ENCODE measurements at regions not wholly inside any gene's neighbourhood (a gene's known extent, or its start where the extent isn't known, plus 50 kb on each side); places are given as distances from the start of the nearest gene placed in this dataset.

- TF ChIP-seq, protein P1, sequence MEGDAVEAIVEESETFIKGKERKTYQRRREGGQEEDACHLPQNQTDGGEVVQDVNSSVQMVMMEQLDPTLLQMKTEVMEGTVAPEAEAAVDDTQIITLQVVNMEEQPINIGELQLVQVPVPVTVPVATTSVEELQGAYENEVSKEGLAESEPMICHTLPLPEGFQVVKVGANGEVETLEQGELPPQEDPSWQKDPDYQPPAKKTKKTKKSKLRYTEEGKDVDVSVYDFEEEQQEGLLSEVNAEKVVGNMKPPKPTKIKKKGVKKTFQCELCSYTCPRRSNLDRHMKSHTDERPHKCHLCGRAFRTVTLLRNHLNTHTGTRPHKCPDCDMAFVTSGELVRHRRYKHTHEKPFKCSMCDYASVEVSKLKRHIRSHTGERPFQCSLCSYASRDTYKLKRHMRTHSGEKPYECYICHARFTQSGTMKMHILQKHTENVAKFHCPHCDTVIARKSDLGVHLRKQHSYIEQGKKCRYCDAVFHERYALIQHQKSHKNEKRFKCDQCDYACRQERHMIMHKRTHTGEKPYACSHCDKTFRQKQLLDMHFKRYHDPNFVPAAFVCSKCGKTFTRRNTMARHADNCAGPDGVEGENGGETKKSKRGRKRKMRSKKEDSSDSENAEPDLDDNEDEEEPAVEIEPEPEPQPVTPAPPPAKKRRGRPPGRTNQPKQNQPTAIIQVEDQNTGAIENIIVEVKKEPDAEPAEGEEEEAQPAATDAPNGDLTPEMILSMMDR (IDR thresholded peaks at IDR 0.05), result no peak
- no peak for TF ChIP-seq POLR2A (IDR thresholded peaks at IDR 0.05)
Measured at GRCh38 chr3:3305084-3305483, 125.6 kb upstream of the CRBN start.
